ENCODE measurements at regions not wholly inside any gene's neighbourhood (a gene's known extent, or its start where the extent isn't known, plus 50 kb on each side); places are given as distances from the start of the nearest gene placed in this dataset.
"Not testable (repeated sequence)": the region's sequence is repeated elsewhere in the genome, so short reads cannot be mapped to it uniquely, and the experiment has no call there.

DNA sequence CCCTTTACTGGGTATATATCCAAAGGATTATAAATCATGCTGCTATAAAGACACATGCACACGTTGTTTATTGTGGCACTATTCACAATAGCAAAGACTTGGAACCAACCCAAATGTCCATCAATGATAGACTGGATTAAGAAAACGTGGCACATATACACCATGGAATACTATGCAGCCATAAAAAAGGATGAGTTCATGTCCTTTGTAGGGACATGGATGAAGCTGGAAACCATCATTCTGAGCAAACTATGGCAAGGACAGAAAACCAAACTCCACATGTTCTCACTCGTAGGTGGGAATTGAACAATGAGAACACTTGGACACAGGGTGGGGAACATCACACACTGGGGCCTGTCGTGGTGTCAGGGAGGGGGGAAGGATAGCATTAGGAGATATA, 59.2 kb downstream of the CXorf49B start:
- DNase-seq, result not testable (repeated sequence)

DNA sequence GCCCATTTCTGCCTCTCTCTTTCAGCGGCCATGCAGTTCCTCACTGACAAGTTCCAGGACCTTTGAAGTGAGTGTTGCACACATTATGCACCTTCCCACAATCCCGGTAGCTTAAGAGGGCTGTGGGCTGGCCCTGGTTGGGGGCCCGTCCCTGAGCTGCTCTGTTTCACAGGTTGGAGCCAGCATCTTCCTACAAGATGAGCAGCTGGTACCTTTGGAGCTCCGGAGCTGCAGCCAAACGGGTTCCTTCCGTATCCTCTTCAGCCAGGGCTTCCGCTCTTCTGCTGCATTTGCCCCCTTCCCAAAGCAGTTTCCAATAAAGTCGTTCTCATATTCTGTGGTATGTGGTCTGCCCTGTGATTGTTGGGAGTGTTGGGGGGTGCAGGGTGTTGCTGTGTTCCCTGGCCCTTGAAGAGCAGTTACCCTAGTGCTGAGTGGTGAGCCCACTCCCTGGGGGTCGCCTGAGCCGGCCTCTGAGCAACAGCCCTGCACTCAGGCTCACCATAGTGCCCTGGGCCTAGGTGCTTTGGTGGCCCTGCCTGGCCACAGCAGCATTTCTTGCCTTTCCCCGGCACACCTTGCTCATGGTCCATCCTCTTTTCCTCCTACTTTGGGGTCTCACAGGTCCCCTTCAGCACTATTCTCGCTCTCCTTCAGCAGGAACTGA, 60.4 kb downstream of the CXorf49B start:
- no peak for DNase-seq

DNA sequence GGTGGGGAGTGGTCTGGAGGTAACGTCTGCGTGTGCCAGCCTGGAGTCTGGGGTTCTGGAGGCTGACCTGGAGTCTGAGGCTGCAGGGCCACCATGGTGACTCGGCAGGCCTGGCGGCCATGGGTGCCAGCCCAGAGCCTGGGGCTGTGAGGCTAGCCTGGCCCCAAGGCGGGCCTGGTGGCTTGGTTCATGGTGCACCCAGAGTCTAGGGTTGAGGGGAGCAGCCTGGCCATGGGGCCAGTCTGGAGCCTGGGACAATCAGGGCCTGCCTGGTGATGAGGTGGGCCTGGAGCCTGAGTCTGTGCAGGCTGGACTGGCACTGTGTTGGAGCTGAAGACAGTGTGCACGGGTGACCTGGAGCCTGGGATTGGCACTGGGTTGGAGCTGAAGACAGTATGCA, 64.9 kb downstream of the CXorf49B start:
- no peak for DNase-seq

DNA sequence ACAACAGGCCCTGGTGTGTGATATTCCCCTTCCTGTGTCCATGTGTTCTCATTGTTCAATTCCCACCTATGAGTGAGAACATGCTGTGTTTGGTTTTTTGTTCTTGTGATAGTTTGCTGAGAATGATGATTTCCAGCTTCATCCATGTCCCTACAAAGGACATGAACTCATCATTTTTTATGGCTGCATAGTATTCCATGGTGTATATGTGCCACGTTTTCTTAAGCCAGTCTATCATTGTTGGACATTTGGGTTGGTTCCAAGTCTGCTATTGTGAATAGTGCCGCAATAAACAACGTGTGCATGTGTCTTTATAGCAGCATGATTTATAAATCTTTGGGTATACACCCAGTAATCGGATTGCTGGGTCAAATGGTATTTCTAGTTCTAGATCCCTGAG, 72.6 kb upstream of the NHSL2 start:
- DNase-seq, result not testable (repeated sequence)

DNA sequence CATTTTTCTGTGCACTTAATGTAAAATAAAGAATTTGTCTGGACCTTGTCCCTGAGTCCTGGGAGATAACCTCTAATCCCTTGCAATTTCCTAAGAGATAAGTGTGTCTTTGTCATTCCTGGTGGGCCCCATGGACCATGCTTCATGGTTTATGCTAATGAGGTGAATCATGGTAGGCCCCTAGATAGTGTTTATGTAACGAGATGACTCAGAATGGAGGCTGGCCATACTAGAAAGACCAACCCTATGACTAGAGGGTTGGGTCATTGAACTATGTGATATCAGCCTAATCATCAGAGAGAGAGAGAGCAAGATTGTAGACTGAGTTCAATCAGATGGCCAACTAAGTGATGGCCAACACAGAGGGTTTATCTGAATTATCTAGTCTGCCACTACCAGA, 64.2 kb upstream of the NHSL2 start:
- DNase-seq, result no peak

DNA sequence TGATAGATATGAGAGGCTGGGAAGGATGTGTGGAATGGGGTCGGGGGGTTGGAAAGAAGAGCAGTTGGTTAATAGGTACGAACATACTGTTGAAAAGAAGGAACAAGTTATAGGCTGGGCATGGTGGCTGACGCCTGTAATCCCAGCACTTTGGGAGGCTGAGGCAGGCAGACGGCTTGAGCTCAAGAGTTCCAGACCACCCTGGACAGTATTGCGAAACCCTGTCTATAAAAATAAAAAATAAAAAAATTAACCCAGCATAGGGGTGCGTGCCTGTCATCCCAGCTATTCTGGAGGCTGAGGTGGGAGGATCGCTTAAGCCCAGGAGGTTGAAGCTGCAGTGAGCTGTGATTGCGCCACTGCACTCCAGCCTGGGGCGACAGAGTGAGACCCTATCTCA, 58.5 kb upstream of the NHSL2 start:
- DNase-seq, result no peak

DNA sequence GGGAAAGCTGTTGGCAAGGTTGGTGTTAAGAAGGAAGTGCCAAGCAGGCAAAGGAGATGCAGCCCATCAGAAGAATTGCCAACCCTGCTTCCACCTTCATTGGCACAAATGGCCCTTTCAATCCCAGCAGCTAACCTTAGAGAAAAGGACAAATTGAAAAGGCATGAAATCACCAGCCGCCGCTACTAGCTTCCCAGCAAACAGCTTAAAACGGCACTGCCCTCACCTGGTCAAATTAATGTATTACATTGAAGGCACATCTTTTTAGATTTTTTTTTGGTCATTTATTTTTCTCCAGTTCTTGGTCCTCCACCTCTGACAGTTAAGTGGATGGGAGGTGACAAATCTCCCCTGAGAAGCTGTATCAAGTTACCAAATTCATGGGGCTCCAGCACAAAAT, 51.0 kb upstream of the NHSL2 start:
- peak; percentile 10 for DNase-seq

Measured in DMS 273 treated with DMSO at 0.1 percent for 48 hours (cell line).